ENCODE measurements at regions not wholly inside any gene's neighbourhood (a gene's known extent, or its start where the extent isn't known, plus 50 kb on each side); places are given as distances from the start of the nearest gene placed in this dataset.

- Histone ChIP-seq H2AFZ (ENCODE audit: low read length) (no peak overlapping the region), H3K18ac (ENCODE audit: insufficient read length, low read depth, low read length) (no peak overlapping the region), H4K8ac (replicated peaks; ENCODE audit: insufficient read length, low read depth, low read length) (no peak overlapping the region), H3K27ac (ENCODE audit: insufficient read length, low read depth, low read length) (no peak overlapping the region), H4K20me1 (ENCODE audit: control insufficient read depth, insufficient read depth, insufficient read length) (no peaks in the 10 kb centered on the region), H3K56ac (ENCODE audit: insufficient read length, low read depth, low read length) (no peak overlapping the region), H3K4me1 (ENCODE audit: insufficient read depth, low read length) (no peaks in the 10 kb centered on the region), H4K91ac (ENCODE audit: insufficient read length, low read depth, low read length) (no peak overlapping the region), H3K23me2 (ENCODE audit: insufficient read length, low read depth, low read length, poor library complexity, severe bottlenecking) (no peaks in the 10 kb centered on the region), H2BK15ac (ENCODE audit: low read depth, low read length) (no peak overlapping the region), H2BK5ac (ENCODE audit: insufficient read length, low read length) (no peak overlapping the region), H3K23ac (ENCODE audit: insufficient read length, low read depth, low read length) (no peak overlapping the region), H3K9ac (ENCODE audit: extremely low read depth, insufficient read length, low read length) (no peak overlapping the region), H3K79me2 (ENCODE audit: insufficient read depth, low read length) (no peaks in the 10 kb centered on the region), H3K4ac (ENCODE audit: low read depth, low read length) (no peak overlapping the region), H2BK12ac (ENCODE audit: insufficient read length, low read depth, low read length) (no peak overlapping the region), H4K5ac (ENCODE audit: insufficient read length, low read depth, low read length) (no peak overlapping the region), H3K9me3 (ENCODE audit: control insufficient read depth, low read depth, low read length) (no peaks in the 10 kb centered on the region), H3K27me3 (ENCODE audit: insufficient read depth, low read length) (no peaks in the 10 kb centered on the region), H3K79me1 (ENCODE audit: insufficient read depth, low read depth, low read length, poor library complexity, severe bottlenecking) (no peaks in the 10 kb centered on the region), H2AK5ac (ENCODE audit: insufficient read length, low read length) (no peak overlapping the region), H2BK20ac (ENCODE audit: low read depth, low read length, poor library complexity, severe bottlenecking) (no peak overlapping the region), H3K14ac (ENCODE audit: insufficient read depth, low read length) (no peak overlapping the region), H3K4me2 (ENCODE audit: insufficient read depth, insufficient read length, low read length) (no peak overlapping the region), H2BK120ac (ENCODE audit: low read depth, low read length, poor library complexity, severe bottlenecking) (no peak overlapping the region), H3T11ph (ENCODE audit: low read length) (no peak overlapping the region)
- TF ChIP-seq CTCF (conservative IDR thresholded peaks at IDR 0.05) = no peak
- no CpG with 5 or more reads among the region's 3 CpGs for WGBS (ENCODE audit: extremely low coverage, insufficient read length, low lambda C conversion rate)
- H3K27ac Mint-ChIP-seq = no peak overlapping the region
- H3K27me3 Mint-ChIP-seq (ENCODE audit: low read depth) = no peaks in the 10 kb centered on the region; the same call in 1 of the 2 replicates
- H3K4me1 Mint-ChIP-seq = no peaks in the 10 kb centered on the region
- H3K36me3 Mint-ChIP-seq (ENCODE audit: insufficient read depth in 1 of 3, low read depth in 3 of 3) = peaks cover 4 to 22% (median 14%) of the 10 kb centered on the region in 3 experiments
- DNase-seq = no peak
- peaks cover 17 to 25% of the 10 kb centered on the region in 2 experiments for H3K9me3 Mint-ChIP-seq
- no peak overlapping the region for H3K4me3 Mint-ChIP-seq
Measured at GRCh38 chr6:81962198-81962597, 209.7 kb upstream of the TENT5A start.

All from H9 (cell line).